RWPE2 (cell line): ENCODE measurements at regions not wholly inside any gene's neighbourhood (a gene's known extent, or its start where the extent isn't known, plus 50 kb on each side); places are given as distances from the start of the nearest gene placed in this dataset.

Experiments used
- ATAC-seq: fragments of 200-7000 bp; cut with Tn5 transposase; 3 replicates; pipeline ENCODE4 v1.9.1; 2021; ENCODE audit warnings: low read depth
- DNase-seq: peaks from one replicate; pipeline ENCODE4 v3.0.0-alpha.2; 2020; ENCODE audit warnings: low spot score
- H3K27ac ChIP-seq: fragments of 450-650 bp; 2 replicates; pipeline ENCODE4 v1.5.1; 2017; ENCODE audit warnings: mild to moderate bottlenecking; ENCODE audit not compliant: poor library complexity, severe bottlenecking
- H3K27me3 ChIP-seq: fragments of 250-450 bp; sonication (Bioruptor Pico); 2 replicates; pipeline ENCODE4 v1.5.1; 2021; ENCODE audit warnings: mild to moderate bottlenecking, moderate library complexity; ENCODE audit not compliant: insufficient read depth, poor library complexity, severe bottlenecking
- H3K36me3 ChIP-seq: fragments of 250-450 bp; sonication (Bioruptor Pico); 2 replicates; pipeline ENCODE4 v1.5.1; 2020; ENCODE audit warnings: low read depth, mild to moderate bottlenecking, moderate library complexity
- H3K4me1 ChIP-seq: fragments of 250-450 bp; sonication (Bioruptor Pico); 2 replicates; pipeline ENCODE4 v1.5.1; 2021; ENCODE audit warnings: mild to moderate bottlenecking, moderate library complexity; ENCODE audit not compliant: insufficient read depth, poor library complexity, severe bottlenecking
- H3K4me3 ChIP-seq: fragments of 250-450 bp; sonication (Bioruptor Pico); 2 replicates; pipeline ENCODE4 v1.5.1; 2021; ENCODE audit warnings: mild to moderate bottlenecking, moderate library complexity; ENCODE audit not compliant: severe bottlenecking
- H3K9me3 ChIP-seq: fragments of 250-450 bp; sonication (Bioruptor Pico); 2 replicates; pipeline ENCODE4 v1.5.1; 2021; ENCODE audit warnings: mild to moderate bottlenecking, moderate library complexity; ENCODE audit not compliant: severe bottlenecking
- TF ChIP-seq, protein P1 (sequence below): fragments of 450-650 bp; IDR thresholded peaks from one replicate; pipeline ENCODE4 v1.5.1; 2017; ENCODE audit warnings: mild to moderate bottlenecking, moderate library complexity; ENCODE audit not compliant: poor library complexity, severe bottlenecking

DNA sequence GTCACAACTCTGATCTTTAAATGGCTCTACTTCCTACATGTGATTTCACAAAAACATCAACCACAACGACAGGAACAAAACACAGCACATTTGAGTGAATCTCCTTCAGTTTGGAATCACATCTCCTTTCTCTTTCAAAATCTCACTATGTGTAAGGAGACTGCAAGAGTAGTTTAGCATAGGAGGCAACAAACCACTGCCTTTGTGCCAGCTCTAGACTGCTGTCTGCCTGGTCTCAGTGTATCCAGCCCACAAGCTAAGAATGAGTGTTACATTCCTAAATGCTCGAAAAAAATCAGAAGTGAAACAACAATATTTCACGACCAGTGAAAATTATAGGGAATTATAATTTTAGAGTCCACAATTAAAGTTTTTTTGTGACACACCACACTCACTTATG is 217.0 kb upstream of the STEAP4 start:
- Histone ChIP-seq H3K27ac (no peak overlapping the region), H3K36me3 (no peaks in the 10 kb centered on the region), H3K9me3 (no peaks in the 10 kb centered on the region), H3K4me1 (no peaks in the 10 kb centered on the region), H3K4me3 (no peak overlapping the region), H3K27me3 (no peaks in the 10 kb centered on the region)
- ATAC-seq, result no peak
- DNase-seq, result no peak
- TF ChIP-seq, protein P1, sequence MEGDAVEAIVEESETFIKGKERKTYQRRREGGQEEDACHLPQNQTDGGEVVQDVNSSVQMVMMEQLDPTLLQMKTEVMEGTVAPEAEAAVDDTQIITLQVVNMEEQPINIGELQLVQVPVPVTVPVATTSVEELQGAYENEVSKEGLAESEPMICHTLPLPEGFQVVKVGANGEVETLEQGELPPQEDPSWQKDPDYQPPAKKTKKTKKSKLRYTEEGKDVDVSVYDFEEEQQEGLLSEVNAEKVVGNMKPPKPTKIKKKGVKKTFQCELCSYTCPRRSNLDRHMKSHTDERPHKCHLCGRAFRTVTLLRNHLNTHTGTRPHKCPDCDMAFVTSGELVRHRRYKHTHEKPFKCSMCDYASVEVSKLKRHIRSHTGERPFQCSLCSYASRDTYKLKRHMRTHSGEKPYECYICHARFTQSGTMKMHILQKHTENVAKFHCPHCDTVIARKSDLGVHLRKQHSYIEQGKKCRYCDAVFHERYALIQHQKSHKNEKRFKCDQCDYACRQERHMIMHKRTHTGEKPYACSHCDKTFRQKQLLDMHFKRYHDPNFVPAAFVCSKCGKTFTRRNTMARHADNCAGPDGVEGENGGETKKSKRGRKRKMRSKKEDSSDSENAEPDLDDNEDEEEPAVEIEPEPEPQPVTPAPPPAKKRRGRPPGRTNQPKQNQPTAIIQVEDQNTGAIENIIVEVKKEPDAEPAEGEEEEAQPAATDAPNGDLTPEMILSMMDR, result no peak

DNA sequence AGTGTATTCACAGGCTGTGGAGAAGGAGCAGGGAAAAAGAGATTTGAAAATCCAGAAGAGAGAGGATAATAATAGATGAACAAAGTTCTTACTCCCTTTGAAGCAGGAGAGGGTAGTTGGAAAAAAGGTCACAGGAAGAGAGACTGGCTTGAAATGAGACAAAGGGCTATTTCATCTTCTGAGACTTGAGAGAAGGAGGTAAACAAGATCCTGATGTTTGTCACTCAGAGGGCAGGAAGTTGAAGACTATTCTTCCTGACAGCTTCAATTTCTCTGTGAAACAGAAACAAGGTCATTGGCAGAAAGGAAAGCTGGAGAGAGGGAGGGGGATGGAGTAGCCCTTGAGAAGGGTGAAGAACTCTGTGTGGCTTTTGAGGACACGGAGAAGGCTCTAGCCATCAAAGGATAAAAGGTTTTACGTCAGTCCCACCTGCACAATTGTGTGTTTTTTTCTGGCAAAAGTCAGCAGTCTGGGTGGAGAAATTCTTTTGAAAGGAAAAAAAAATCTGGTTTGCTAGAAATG is 216.1 kb upstream of the STEAP4 start:
- no peak overlapping the region for H3K27ac ChIP-seq
- ATAC-seq (no peak), DNase-seq (no peak)

DNA sequence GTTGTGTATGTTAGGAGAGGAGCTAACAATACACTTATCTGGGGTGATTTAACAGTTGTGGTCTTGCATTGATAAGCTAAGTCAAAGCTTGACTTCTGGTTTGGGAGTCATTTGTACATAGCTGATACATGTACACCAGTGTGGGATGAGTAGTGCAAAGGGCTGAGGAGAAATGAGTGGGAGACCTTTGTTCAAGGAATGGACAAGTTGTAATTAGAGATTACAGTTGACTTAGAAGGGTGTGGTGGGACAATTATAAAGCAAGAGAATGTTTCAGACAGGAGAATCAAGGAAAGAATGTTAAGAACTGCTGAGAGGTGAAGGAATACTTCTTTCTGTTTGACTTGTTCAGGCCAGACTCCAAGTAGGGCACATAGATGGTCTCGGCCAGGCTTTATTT is 209.7 kb upstream of the STEAP4 start:
- Histone ChIP-seq H3K4me1 (no peaks in the 10 kb centered on the region), H3K27me3 (no peaks in the 10 kb centered on the region), H3K9me3 (no peaks in the 10 kb centered on the region), H3K27ac (no peak overlapping the region), H3K4me3 (no peak overlapping the region), H3K36me3 (no peaks in the 10 kb centered on the region)
- ATAC-seq, result no peak
- DNase-seq, result no peak
- TF ChIP-seq, protein P1, result no peak

More for the DNA sequence above, 216.1 kb upstream of the STEAP4 start:
- Histone ChIP-seq H3K4me1 (no peaks in the 10 kb centered on the region), H3K9me3 (no peaks in the 10 kb centered on the region), H3K4me3 (no peak overlapping the region), H3K27me3 (no peaks in the 10 kb centered on the region), H3K36me3 (no peaks in the 10 kb centered on the region)
- TF ChIP-seq, protein P1, result no peak

DNA sequence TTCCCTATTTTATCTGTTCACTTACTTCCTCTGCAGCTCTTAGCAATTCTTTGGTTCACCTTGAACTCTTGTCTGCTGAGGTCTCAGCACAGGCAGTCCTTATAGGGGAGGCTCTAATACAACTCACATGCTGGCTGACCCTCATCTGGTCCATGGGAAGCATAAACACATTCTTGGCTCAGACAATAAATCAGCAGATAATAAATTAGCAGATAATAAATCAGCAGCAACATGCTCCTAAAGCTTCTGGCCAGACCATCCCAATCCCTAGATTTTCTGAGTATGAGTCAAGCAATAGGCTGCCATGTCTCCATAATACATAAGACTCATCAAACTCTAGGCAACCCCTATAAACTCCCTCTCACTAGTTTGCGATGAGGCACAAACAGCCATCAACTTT is 208.6 kb upstream of the STEAP4 start:
- Histone ChIP-seq H3K4me3 (no peak overlapping the region), H3K27me3 (no peaks in the 10 kb centered on the region), H3K9me3 (no peaks in the 10 kb centered on the region), H3K27ac (no peak overlapping the region), H3K36me3 (no peaks in the 10 kb centered on the region), H3K4me1 (no peaks in the 10 kb centered on the region)
- TF ChIP-seq, protein P1, result no peak
- DNase-seq, result no peak
- ATAC-seq, result no peak

DNA sequence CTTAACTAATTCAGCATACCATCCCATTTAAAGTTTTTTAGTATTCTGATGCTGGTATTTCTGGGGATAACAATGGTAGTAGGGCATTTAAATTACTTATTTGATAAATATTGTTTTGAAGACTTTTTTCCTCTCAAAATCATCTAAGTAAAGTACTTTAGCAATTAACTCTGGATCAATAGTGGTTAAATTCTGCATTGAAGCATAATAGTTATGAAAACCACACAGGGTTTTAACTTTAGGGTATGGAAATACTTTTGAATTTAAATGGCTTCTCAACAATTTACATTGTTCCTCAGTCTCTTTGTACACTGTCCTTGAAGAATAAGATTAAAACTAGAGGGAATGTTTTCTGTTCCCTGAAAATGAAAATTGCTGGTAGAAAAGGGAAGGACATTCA is 202.6 kb upstream of the STEAP4 start:
- no peak for ATAC-seq
- TF ChIP-seq, protein P1, result no peak

More for the DNA sequence above, 202.6 kb upstream of the STEAP4 start:
- peaks cover 5% of the 10 kb centered on the region for H3K27me3 ChIP-seq
- no peaks in the 10 kb centered on the region for H3K9me3 ChIP-seq
- H3K36me3 ChIP-seq, result no peaks in the 10 kb centered on the region
- H3K4me1 ChIP-seq, result no peaks in the 10 kb centered on the region
- no peak overlapping the region for H3K4me3 ChIP-seq
- DNase-seq, result no peak
- H3K27ac ChIP-seq, result no peak overlapping the region
